Hepatocyte (in vitro differentiated cells): ENCODE measurements at regions not wholly inside any gene's neighbourhood (a gene's known extent, or its start where the extent isn't known, plus 50 kb on each side); places are given as distances from the start of the nearest gene placed in this dataset.

ENCODE experiments used
- CTCF ChIP-seq: fragments of 200-600 bp; sonication (generic); IDR thresholded peaks from 2 replicates; pipeline ENCODE4 v1.5.1; 2016; ENCODE audit warnings: antibody characterized with exemption, mild to moderate bottlenecking; ENCODE audit not compliant: poor library complexity
- EZH2 ChIP-seq: fragments of 200-600 bp; sonication (generic); IDR thresholded peaks from 2 replicates; pipeline ENCODE4 v1.6.1; 2016; ENCODE audit warnings: antibody characterized with exemption, mild to moderate bottlenecking, borderline replicate concordance

- TF ChIP-seq CTCF (no peak), EZH2 (no peak)
Measured at GRCh38 chr14:71414631-71415403, 507.6 kb downstream of the PCNX1 start.
